ENCODE measurements at regions not wholly inside any gene's neighbourhood (a gene's known extent, or its start where the extent isn't known, plus 50 kb on each side); places are given as distances from the start of the nearest gene placed in this dataset.

DNA sequence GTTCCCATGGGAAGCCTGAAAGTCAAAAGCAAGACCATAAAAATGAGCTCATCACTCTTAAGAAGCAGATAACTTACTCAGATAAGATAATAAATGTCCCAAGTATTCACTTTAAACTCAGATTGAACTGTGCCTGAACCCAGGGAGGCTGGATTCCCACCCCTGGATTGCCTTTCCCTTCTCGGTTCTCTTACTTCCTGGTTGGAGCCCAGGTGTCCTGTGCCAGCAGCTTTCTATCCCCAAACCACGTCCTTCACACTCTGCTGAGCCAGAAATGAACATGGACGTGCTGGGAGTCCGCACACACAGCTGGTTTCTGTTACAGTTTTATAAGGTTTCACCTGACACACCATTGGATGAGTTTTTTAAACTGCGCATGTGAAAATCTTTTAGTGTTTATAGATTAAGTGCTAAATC, 636.2 kb upstream of the IGFBP3 start:
- Histone ChIP-seq H3K27me3 (no peaks in the 10 kb centered on the region), H3K27ac (peak overlapping the region in 1 of 12 donors; percentile 58), H3K4me3 (no peak overlapping the region), H3K9me3 (peaks cover 0 to 18% (median 1%) of the 10 kb centered on the region in 12 donors), H3K36me3 (no peaks in the 10 kb centered on the region), H3K4me1 (peaks cover 0 to 16% (median 0%) of the 10 kb centered on the region in 12 donors)
- WGBS, 4 donors, result 71 to 75% (median 73%) methylated on average over 5 of the region's 5 CpGs
- intact Hi-C loops (cut with DNase I), result no loop called here
- TF ChIP-seq POLR2A (IDR thresholded peaks at IDR 0.05), result no peak
- TF ChIP-seq, protein P1, sequence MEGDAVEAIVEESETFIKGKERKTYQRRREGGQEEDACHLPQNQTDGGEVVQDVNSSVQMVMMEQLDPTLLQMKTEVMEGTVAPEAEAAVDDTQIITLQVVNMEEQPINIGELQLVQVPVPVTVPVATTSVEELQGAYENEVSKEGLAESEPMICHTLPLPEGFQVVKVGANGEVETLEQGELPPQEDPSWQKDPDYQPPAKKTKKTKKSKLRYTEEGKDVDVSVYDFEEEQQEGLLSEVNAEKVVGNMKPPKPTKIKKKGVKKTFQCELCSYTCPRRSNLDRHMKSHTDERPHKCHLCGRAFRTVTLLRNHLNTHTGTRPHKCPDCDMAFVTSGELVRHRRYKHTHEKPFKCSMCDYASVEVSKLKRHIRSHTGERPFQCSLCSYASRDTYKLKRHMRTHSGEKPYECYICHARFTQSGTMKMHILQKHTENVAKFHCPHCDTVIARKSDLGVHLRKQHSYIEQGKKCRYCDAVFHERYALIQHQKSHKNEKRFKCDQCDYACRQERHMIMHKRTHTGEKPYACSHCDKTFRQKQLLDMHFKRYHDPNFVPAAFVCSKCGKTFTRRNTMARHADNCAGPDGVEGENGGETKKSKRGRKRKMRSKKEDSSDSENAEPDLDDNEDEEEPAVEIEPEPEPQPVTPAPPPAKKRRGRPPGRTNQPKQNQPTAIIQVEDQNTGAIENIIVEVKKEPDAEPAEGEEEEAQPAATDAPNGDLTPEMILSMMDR (IDR thresholded peaks at IDR 0.05), result no peak
- DNase-seq (no peak), ATAC-seq (no peak)

DNA sequence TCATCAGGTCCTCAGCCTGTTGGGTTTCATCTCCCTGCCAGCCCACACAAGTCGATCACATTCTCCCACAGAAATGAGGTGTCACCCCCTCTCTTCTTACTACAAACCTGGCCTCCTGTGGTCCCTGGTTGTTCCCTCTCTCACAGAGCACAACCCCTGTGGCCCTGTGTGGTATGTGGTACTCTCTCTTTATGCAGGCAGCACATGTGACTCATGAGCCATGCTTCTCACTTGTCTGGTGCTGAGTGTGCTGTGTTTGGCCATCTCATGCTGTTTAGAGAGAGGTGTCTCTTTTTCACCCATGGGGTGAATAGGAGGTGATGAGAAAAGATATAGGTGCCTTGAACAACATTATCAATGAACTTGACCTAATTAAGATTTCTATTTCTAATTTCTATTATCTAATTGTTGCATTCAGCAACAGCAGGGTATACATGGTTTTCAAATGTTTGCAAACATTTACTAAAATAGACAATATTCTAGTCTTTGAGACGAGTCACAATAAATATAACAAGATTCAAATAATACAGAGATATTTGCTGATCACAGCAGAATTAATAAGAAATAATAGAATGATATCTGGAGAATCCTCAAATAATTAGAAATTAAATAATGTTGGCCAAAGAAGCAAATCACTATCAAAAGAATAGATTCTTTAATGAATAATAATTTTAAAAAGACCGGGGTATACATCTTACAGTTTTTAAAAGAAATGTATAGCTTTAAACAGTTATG, 633.8 kb upstream of the IGFBP3 start:
- H3K36me3 ChIP-seq, result no peaks in the 10 kb centered on the region
- no peaks in the 10 kb centered on the region for H3K9me3 ChIP-seq
- TF ChIP-seq, protein P1 (IDR thresholded peaks at IDR 0.05), result no peak
- TF ChIP-seq POLR2A (IDR thresholded peaks at IDR 0.05), result no peak
- intact Hi-C loops (cut with DNase I), result no loop called here
- no peak for ATAC-seq
- H3K4me1 ChIP-seq, result peaks cover 0 to 16% (median 0%) of the 10 kb centered on the region in 12 donors
- no peak for DNase-seq
- H3K4me3 ChIP-seq, result no peak overlapping the region
- H3K27me3 ChIP-seq, result no peaks in the 10 kb centered on the region
- WGBS, 4 donors, result 91 to 96% (median 94%) methylated on average over 3 of the region's 3 CpGs
- no peak overlapping the region for H3K27ac ChIP-seq

DNA sequence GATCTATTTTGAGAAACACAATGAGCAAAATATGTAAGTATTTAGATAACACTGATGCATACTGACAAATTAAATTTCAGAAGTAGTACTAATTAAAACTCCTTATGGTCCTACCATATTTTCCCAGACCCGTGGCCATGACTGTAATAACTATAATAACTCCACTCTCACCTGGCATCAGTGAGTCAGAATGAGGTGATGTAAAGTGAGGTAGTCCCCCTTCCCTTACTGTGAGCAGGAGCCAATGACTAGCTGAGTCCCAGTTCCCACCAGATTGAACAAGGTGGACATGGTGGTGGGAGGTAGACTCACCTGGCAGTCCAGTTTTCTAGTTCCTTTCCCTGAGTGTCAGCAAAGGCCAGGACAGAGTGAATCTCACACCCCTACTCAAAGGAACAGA, 630.5 kb upstream of the IGFBP3 start:
- 89 to 97% (median 93%) methylated on average over 1 of the region's 1 CpG for WGBS, 4 donors
- Histone ChIP-seq H3K4me1 (peaks cover 0 to 2% (median 0%) of the 10 kb centered on the region in 12 donors), H3K36me3 (no peaks in the 10 kb centered on the region), H3K9me3 (peaks cover 0 to 5% (median 0%) of the 10 kb centered on the region in 12 donors), H3K27me3 (no peaks in the 10 kb centered on the region), H3K27ac (no peak overlapping the region), H3K4me3 (no peak overlapping the region)
- ATAC-seq, result no peak
- no peak for DNase-seq
- TF ChIP-seq, protein P1 (IDR thresholded peaks at IDR 0.05), result no peak
- TF ChIP-seq POLR2A (IDR thresholded peaks at IDR 0.05), result no peak
- intact Hi-C loops (cut with DNase I), result no loop called here

DNA sequence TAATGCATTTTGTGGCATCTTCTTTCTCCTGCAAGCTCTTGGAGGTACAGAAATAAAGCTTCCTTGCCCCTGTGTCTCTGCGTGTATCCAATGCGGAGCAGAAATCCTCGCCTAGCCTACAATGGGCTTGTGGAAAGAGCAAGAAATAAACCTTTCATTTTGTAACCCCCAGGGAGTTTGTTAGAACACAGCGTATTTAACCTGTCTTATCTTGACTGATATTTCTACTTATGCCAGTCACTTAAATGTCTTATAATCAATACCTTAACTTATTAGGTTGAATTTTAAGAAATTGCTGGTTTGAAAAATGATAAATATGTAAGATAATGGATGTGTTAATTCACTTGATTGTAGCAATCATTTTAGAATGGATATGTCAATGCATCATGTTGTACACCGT, 629.8 kb upstream of the IGFBP3 start:
- DNase-seq (no peak), ATAC-seq (no peak)
- H3K36me3 ChIP-seq, result no peaks in the 10 kb centered on the region
- H3K9me3 ChIP-seq, result peaks cover 0 to 5% (median 0%) of the 10 kb centered on the region in 12 donors
- WGBS, 4 donors, result 87 to 91% (median 88%) methylated on average over 5 of the region's 5 CpGs
- H3K4me3 ChIP-seq, result no peak overlapping the region
- H3K27ac ChIP-seq, result no peak overlapping the region
- TF ChIP-seq, protein P1 (IDR thresholded peaks at IDR 0.05), result no peak
- TF ChIP-seq POLR2A (IDR thresholded peaks at IDR 0.05), result no peak
- intact Hi-C loops (cut with DNase I), result no loop called here
- no peaks in the 10 kb centered on the region for H3K4me1 ChIP-seq
- no peaks in the 10 kb centered on the region for H3K27me3 ChIP-seq

Data from heart left ventricle (tissue), 16 donors.